Erythroblast (primary cell): ENCODE measurements at regions not wholly inside any gene's neighbourhood (a gene's known extent, or its start where the extent isn't known, plus 50 kb on each side); places are given as distances from the start of the nearest gene placed in this dataset.
"Not testable (repeated sequence)": the region's sequence is repeated elsewhere in the genome, so short reads cannot be mapped to it uniquely, and the experiment has no call there.

Source experiments
- DNase-seq, 2 experiments: peaks; one replicate each; lab custom pipeline; 2025; lab: John Stamatoyannopoulos, UW
- GATA1 ChIP-seq: IDR thresholded peaks from 2 replicates; pipeline ENCODE4 v1.6.1; 2011; ENCODE audit warnings: low read depth, mild to moderate bottlenecking, control low read depth, low read length, moderate library complexity
- POLR2A ChIP-seq: IDR thresholded peaks from 2 replicates; pipeline ENCODE4 v1.6.1; 2011; ENCODE audit warnings: mild to moderate bottlenecking, low read length

- TF ChIP-seq GATA1 = no peak
- no peak for TF ChIP-seq POLR2A
- no peak for DNase-seq
Measured at GRCh38 chrX:122218666-122219065, 965.4 kb upstream of the GRIA3 start.

GRCh38 chrX:122219226-122219625 lies 964.9 kb upstream of the GRIA3 start:
- no peak for DNase-seq
- no peak for TF ChIP-seq GATA1

- no peak for TF ChIP-seq POLR2A
- TF ChIP-seq GATA1 = no peak
Measured at GRCh38 chrX:122219735-122220134, 964.3 kb upstream of the GRIA3 start.

GRCh38 chrX:122220644-122221373 lies 963.3 kb upstream of the GRIA3 start:
- TF ChIP-seq GATA1 (no peak), POLR2A (no peak)
- DNase-seq = no peak

More at GRCh38 chrX:122219735-122220134, 964.3 kb upstream of the GRIA3 start:
- DNase-seq = no peak

GRCh38 chrX:122221810-122222209 lies 962.3 kb upstream of the GRIA3 start:
- not testable (repeated sequence) for DNase-seq

- not testable (repeated sequence) for DNase-seq
Measured at GRCh38 chrX:122224137-122224536, 959.9 kb upstream of the GRIA3 start.

GRCh38 chrX:122238801-122239200 lies 945.3 kb upstream of the GRIA3 start:
- DNase-seq = no peak
- no peak for TF ChIP-seq GATA1
- TF ChIP-seq POLR2A = no peak

GRCh38 chrX:122241959-122242358 lies 942.1 kb upstream of the GRIA3 start:
- no peak for DNase-seq
- TF ChIP-seq POLR2A (no peak), GATA1 (no peak)

- no peak for TF ChIP-seq GATA1
- no peak for TF ChIP-seq POLR2A
- DNase-seq = no peak
Measured at GRCh38 chrX:122244080-122244479, 940.0 kb upstream of the GRIA3 start.

- DNase-seq = no peak
Measured at GRCh38 chrX:122245175-122245574, 938.9 kb upstream of the GRIA3 start.

GRCh38 chrX:122245943-122246342 lies 938.1 kb upstream of the GRIA3 start:
- no peak for TF ChIP-seq GATA1
- no peak for TF ChIP-seq POLR2A
- DNase-seq = no peak

More at GRCh38 chrX:122245175-122245574, 938.9 kb upstream of the GRIA3 start:
- TF ChIP-seq POLR2A (no peak), GATA1 (no peak)

- TF ChIP-seq POLR2A = no peak
- no peak for TF ChIP-seq GATA1
- no peak for DNase-seq
Measured at GRCh38 chrX:122246937-122247336, 937.1 kb upstream of the GRIA3 start.

- no peak for DNase-seq
- TF ChIP-seq GATA1 = no peak
- TF ChIP-seq POLR2A = no peak
Measured at GRCh38 chrX:122248681-122249080, 935.4 kb upstream of the GRIA3 start.

GRCh38 chrX:122252454-122252853 lies 931.6 kb upstream of the GRIA3 start:
- TF ChIP-seq GATA1 (no peak), POLR2A (no peak)

GRCh38 chrX:122268353-122268752 lies 915.7 kb upstream of the GRIA3 start:
- DNase-seq = no peak
- TF ChIP-seq GATA1 (no peak), POLR2A (no peak)

More at GRCh38 chrX:122252454-122252853, 931.6 kb upstream of the GRIA3 start:
- no peak for DNase-seq
